ENCODE measurements at regions not wholly inside any gene's neighbourhood (a gene's known extent, or its start where the extent isn't known, plus 50 kb on each side); places are given as distances from the start of the nearest gene placed in this dataset.
A peak's percentile ranks its signal among the peaks of the same experiment; 100 is the strongest.

GRCh38 chr3:156760333-156760732, 65.8 kb upstream of the LEKR1 start:
- peak in 1 of 3 donors; percentile 12 for DNase-seq (ENCODE audit: low read depth in 2 of 3, low spot score in 2 of 3)

- DNase-seq (ENCODE audit: low read depth in 2 of 3, low spot score in 2 of 3), result no peak
Measured at GRCh38 chr3:156761007-156761406, 65.1 kb upstream of the LEKR1 start.

- no peak for DNase-seq (ENCODE audit: low read depth in 2 of 3, low spot score in 2 of 3)
Measured at GRCh38 chr3:156761713-156762451, 64.3 kb upstream of the LEKR1 start.

GRCh38 chr3:156762631-156763185, 63.4 kb upstream of the LEKR1 start:
- no peak for DNase-seq (ENCODE audit: low read depth in 2 of 3, low spot score in 2 of 3)

- DNase-seq (ENCODE audit: low read depth in 2 of 3, low spot score in 2 of 3), result no peak
Measured at GRCh38 chr3:156763386-156763785, 62.8 kb upstream of the LEKR1 start.

GRCh38 chr3:156763931-156764720, 62.0 kb upstream of the LEKR1 start:
- no peak for DNase-seq (ENCODE audit: low read depth in 2 of 3, low spot score in 2 of 3)

- DNase-seq (ENCODE audit: low read depth in 2 of 3, low spot score in 2 of 3), result no peak
Measured at GRCh38 chr3:156764751-156765150, 61.4 kb upstream of the LEKR1 start.

- DNase-seq (ENCODE audit: low read depth in 2 of 3, low spot score in 2 of 3), result no peak
Measured at GRCh38 chr3:156768390-156768789, 57.8 kb upstream of the LEKR1 start.

- DNase-seq (ENCODE audit: low read depth in 2 of 3, low spot score in 2 of 3), result no peak
Measured at GRCh38 chr3:156769721-156770654, 56.2 kb upstream of the LEKR1 start.

GRCh38 chr3:156770699-156771414, 55.3 kb upstream of the LEKR1 start:
- no peak for DNase-seq (ENCODE audit: low read depth in 2 of 3, low spot score in 2 of 3)

GRCh38 chr3:156772588-156773206, 53.5 kb upstream of the LEKR1 start:
- no peak for DNase-seq (ENCODE audit: low read depth in 2 of 3, low spot score in 2 of 3)

GRCh38 chr3:156776031-156776430, 50.1 kb upstream of the LEKR1 start:
- peak in 2 of 3 donors; percentile 85 to 94 for DNase-seq (ENCODE audit: low read depth in 2 of 3, low spot score in 2 of 3)
